Epithelial cell of esophagus (primary cell): ENCODE measurements at regions not wholly inside any gene's neighbourhood (a gene's known extent, or its start where the extent isn't known, plus 50 kb on each side); places are given as distances from the start of the nearest gene placed in this dataset.

Source experiments
- DNase-seq: peaks from one replicate; pipeline ENCODE4 v3.0.0; 2010; ENCODE audit warnings: low read depth
- H3K4me3 ChIP-seq: 2 replicates; pipeline ENCODE4 v1.5.1; 2011; ENCODE audit warnings: mild to moderate bottlenecking, low read length, control low read depth
- CTCF ChIP-seq: IDR thresholded peaks from 2 replicates; pipeline ENCODE4 v1.5.1; 2011; ENCODE audit warnings: low read depth, mild to moderate bottlenecking, low read length, control low read depth, inconsistent platforms; ENCODE audit not compliant: insufficient read depth; ENCODE audit errors: missing control alignments

DNA sequence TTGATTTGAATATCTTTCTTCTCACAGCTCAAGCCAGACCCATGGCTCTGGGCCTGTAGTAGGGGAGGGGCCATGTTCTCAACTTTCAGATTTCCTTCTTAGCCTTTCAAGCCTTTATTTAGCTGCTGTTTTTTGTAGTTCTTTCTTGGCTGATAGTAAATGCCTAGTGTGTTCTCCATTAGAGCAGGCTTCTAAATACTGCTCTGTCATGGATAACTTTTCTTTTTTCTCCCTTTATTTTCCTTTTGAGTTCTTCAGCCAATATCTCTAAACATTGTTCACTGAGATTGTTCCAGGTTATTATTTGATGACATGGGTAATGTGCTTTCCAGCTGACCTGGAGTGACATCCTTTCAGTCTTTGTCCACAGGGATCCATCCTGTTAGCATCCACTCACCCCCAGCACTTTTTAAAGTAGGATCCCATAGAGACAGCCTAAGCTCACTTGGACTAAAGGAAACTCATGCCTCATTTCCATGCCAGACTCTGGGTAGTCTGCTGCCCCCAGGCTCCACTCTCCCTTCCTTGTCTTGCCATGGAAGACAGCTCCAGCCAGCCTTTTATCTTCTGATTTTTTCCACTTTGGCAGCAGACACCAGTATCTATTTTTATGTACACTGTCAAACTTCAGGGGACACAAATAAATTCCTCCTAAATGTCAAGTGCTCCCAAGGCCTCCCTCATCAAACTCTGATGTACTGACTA, 645.6 kb downstream of the RNF144B start:
- DNase-seq: no peak
- no peak overlapping the region for H3K4me3 ChIP-seq
- TF ChIP-seq CTCF: no peak

DNA sequence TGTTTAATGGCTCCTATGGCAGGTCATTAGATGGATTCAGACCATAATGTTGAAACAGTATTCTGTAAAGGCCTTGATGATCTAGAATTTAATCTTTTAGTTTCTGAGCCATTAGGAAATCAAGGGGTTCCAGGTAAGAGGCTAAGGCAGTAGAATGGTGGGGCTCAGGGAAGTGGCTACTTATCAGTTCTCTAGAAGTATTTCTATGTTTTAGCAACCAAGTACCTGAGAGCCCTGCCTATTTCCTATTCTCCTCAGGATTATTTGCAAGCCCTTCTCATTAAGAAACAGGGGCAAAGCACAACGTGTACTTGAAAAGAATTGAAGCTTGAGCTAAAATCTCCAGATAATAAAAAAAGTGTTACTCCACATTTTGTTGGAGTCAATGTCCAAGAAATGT, 646.5 kb downstream of the RNF144B start:
- no peak for TF ChIP-seq CTCF
- no peak for DNase-seq
- no peak overlapping the region for H3K4me3 ChIP-seq

- no peak overlapping the region for H3K4me3 ChIP-seq
- DNase-seq: no peak
- TF ChIP-seq CTCF: no peak
These were observed 647.8 kb downstream of the RNF144B start for GRCh38 chr6:19034986-19035385.

GRCh38 chr6:19035461-19036195, 648.5 kb downstream of the RNF144B start:
- no peak overlapping the region for H3K4me3 ChIP-seq
- TF ChIP-seq CTCF: no peak
- no peak for DNase-seq

DNA sequence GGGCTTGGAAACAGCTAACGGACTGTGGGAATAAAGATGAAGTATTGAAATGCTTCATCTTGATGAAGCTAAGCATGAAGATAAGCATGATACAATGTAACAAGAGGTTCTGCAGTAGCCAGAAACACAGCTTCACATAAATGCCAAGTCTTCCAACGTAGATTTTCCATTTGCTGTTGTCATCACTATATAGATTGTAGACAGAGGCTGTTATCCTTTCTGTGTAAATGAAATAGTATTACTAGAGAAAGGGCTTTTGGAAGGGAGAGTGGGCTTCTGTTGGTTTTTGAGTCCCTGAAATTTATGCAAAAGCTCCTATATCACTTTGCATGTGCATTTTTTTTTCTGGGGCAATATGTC, 649.0 kb downstream of the RNF144B start:
- no peak for DNase-seq
- H3K4me3 ChIP-seq: no peak overlapping the region
- no peak for TF ChIP-seq CTCF

- DNase-seq: no peak
- no peak overlapping the region for H3K4me3 ChIP-seq
- no peak for TF ChIP-seq CTCF
These were observed 650.5 kb downstream of the RNF144B start for GRCh38 chr6:19037607-19038006.

GRCh38 chr6:19039287-19039686, 652.1 kb downstream of the RNF144B start:
- no peak overlapping the region for H3K4me3 ChIP-seq
- no peak for TF ChIP-seq CTCF

More at GRCh38 chr6:19039287-19039686, 652.1 kb downstream of the RNF144B start:
- no peak for DNase-seq
